HEK293T (cell line): ENCODE measurements at regions not wholly inside any gene's neighbourhood (a gene's known extent, or its start where the extent isn't known, plus 50 kb on each side); places are given as distances from the start of the nearest gene placed in this dataset.

Source experiments
- CTBP1 ChIP-seq: fragments of 450-650 bp; IDR thresholded peaks from 2 replicates; pipeline ENCODE4 v1.6.1; 2016; ENCODE audit warnings: borderline replicate concordance
- ELF4 ChIP-seq: fragments of 450-650 bp; IDR thresholded peaks from 2 replicates; pipeline ENCODE4 v1.6.1; 2017; ENCODE audit warnings: antibody characterized with exemption
- FOXA1 ChIP-seq: fragments of 450-650 bp; IDR thresholded peaks from 2 replicates; pipeline ENCODE4 v1.6.1; 2016; ENCODE audit warnings: mild to moderate bottlenecking
- FOXM1 ChIP-seq: fragments of 450-650 bp; IDR thresholded peaks from 2 replicates; pipeline ENCODE4 v1.6.1; 2017; ENCODE audit warnings: mild to moderate bottlenecking, borderline replicate concordance
- HDGF ChIP-seq: fragments of 450-650 bp; IDR thresholded peaks from 2 replicates; pipeline ENCODE4 v1.6.1; 2017; ENCODE audit warnings: antibody characterized with exemption, borderline replicate concordance
- L3MBTL2 ChIP-seq: fragments of 450-650 bp; conservative IDR thresholded peaks from 2 replicates; pipeline ENCODE4 v1.6.1; 2016; ENCODE audit warnings: mild to moderate bottlenecking
- NFRKB ChIP-seq: fragments of 450-650 bp; IDR thresholded peaks from 2 replicates; pipeline ENCODE4 v1.6.1; 2016; ENCODE audit warnings: mild to moderate bottlenecking, moderate library complexity
- SP1 ChIP-seq: fragments of 450-650 bp; IDR thresholded peaks from 2 replicates; pipeline ENCODE4 v1.6.1; 2017
- SUZ12 ChIP-seq: fragments of 450-650 bp; IDR thresholded peaks from 2 replicates; pipeline ENCODE4 v1.6.1; 2016; ENCODE audit warnings: mild to moderate bottlenecking
- TARDBP ChIP-seq: fragments of 450-650 bp; IDR thresholded peaks from 2 replicates; pipeline ENCODE4 v1.6.1; 2016
- ZNF384 ChIP-seq: fragments of 450-650 bp; IDR thresholded peaks from 2 replicates; pipeline ENCODE4 v1.6.1; 2016

- TF ChIP-seq ZNF384 (no peak), TARDBP (no peak), ELF4 (no peak), FOXA1 (no peak), SP1 (no peak), HDGF (no peak), SUZ12 (no peak), FOXM1 (no peak), L3MBTL2 (no peak), NFRKB (no peak), CTBP1 (no peak)
Observed at GRCh38 chr9:113694912-113695311, 181.2 kb upstream of the ZNF618 start.
